OCI-LY1 (cell line): ENCODE measurements at regions not wholly inside any gene's neighbourhood (a gene's known extent, or its start where the extent isn't known, plus 50 kb on each side); places are given as distances from the start of the nearest gene placed in this dataset.

Experiments
- H2AFZ ChIP-seq: fragments of 200-600 bp; sonication (generic), shearing (Covaris generic); 2 replicates; pipeline ENCODE4 v1.6.0; 2014; ENCODE audit warnings: antibody characterized with exemption, mild to moderate bottlenecking, low read length
- H3F3A ChIP-seq: fragments of 200-600 bp; sonication (generic), shearing (Covaris generic); 2 replicates; pipeline ENCODE4 v1.6.0; 2014; ENCODE audit warnings: mild to moderate bottlenecking, antibody characterized with exemption, low read length, moderate library complexity; ENCODE audit not compliant: insufficient read depth
- H3K27ac ChIP-seq: fragments of 200-600 bp; sonication (generic); 2 replicates; pipeline ENCODE4 v1.5.1; 2014; ENCODE audit warnings: low read length, mixed run types, mild to moderate bottlenecking, low read depth; ENCODE audit not compliant: poor library complexity, severe bottlenecking
- H3K27me3 ChIP-seq: fragments of 200-600 bp; sonication (generic); 2 replicates; pipeline ENCODE4 v1.6.0; 2014; ENCODE audit warnings: antibody characterized with exemption, mild to moderate bottlenecking, low read length, moderate library complexity; ENCODE audit not compliant: insufficient read depth
- H3K36me3 ChIP-seq: fragments of 200-600 bp; sonication (generic); 2 replicates; pipeline ENCODE4 v1.6.1; 2014; ENCODE audit warnings: mild to moderate bottlenecking, antibody characterized with exemption, low read length, moderate library complexity, mixed read lengths; ENCODE audit not compliant: insufficient read depth
- H3K4me1 ChIP-seq: fragments of 200-600 bp; sonication (generic); 2 replicates; pipeline ENCODE4 v1.5.1; 2014; ENCODE audit warnings: mild to moderate bottlenecking, low read length, moderate library complexity; ENCODE audit not compliant: insufficient read depth, severe bottlenecking
- H3K4me2 ChIP-seq: fragments of 200-600 bp; sonication (generic), shearing (Covaris generic); 2 replicates; pipeline ENCODE4 v1.6.1; 2014; ENCODE audit warnings: low read length
- H3K4me3 ChIP-seq: fragments of 200-600 bp; sonication (generic); 2 replicates; pipeline ENCODE4 v1.5.1; 2014; ENCODE audit warnings: low read length, low read depth, mild to moderate bottlenecking, mixed read lengths; ENCODE audit not compliant: poor library complexity, severe bottlenecking
- H3K79me2 ChIP-seq: fragments of 200-600 bp; shearing (Covaris generic); 2 replicates; pipeline ENCODE4 v1.6.1; 2016; ENCODE audit warnings: mixed run types, low read length, mixed read lengths; ENCODE audit not compliant: insufficient read depth
- H3K9ac ChIP-seq: fragments of 200-600 bp; sonication (generic), shearing (Covaris generic); 2 replicates; pipeline ENCODE4 v1.6.1; 2014; ENCODE audit warnings: mild to moderate bottlenecking, low read length, mixed read lengths
- H3K9me2 ChIP-seq: fragments of 200-600 bp; sonication (generic), shearing (Covaris generic); 2 replicates; pipeline ENCODE4 v1.6.1; 2014; ENCODE audit warnings: low read depth, mild to moderate bottlenecking, low read length, mixed read lengths
- H3K9me3 ChIP-seq: fragments of 200-600 bp; shearing (Covaris generic); 2 replicates; pipeline ENCODE4 v1.6.1; 2014; ENCODE audit warnings: low read length, mixed read lengths
- H4K20me1 ChIP-seq: fragments of 200-600 bp; sonication (generic), shearing (Covaris generic); 2 replicates; pipeline ENCODE4 v1.6.0; 2016; ENCODE audit warnings: mild to moderate bottlenecking, low read length; ENCODE audit not compliant: insufficient read depth
- CTCF ChIP-seq: fragments of 200-600 bp; sonication (generic), shearing (Covaris generic); IDR thresholded peaks from 2 replicates; pipeline ENCODE4 v1.5.1; 2017; ENCODE audit warnings: mild to moderate bottlenecking, antibody characterized with exemption, low read length, moderate library complexity, mixed read lengths
- EZH2 ChIP-seq: fragments of 200-600 bp; sonication (generic), shearing (Covaris generic); IDR thresholded peaks from 2 replicates; pipeline ENCODE4 v1.8.0; 2017; ENCODE audit warnings: borderline replicate concordance, mixed run types, mild to moderate bottlenecking, antibody characterized with exemption, low read length, moderate library complexity, mixed read lengths

- no peaks in the 10 kb centered on the region for H3K9me2 ChIP-seq
- no peaks in the 10 kb centered on the region for H3K9me3 ChIP-seq
- no peak overlapping the region for H3K4me2 ChIP-seq
- no peaks in the 10 kb centered on the region for H3K4me1 ChIP-seq
- H3K27ac ChIP-seq, result no peak overlapping the region
- TF ChIP-seq EZH2 (no peak), CTCF (no peak)
- H3K9ac ChIP-seq, result no peak overlapping the region
- H2AFZ ChIP-seq, result no peak overlapping the region
- H3K79me2 ChIP-seq, result no peaks in the 10 kb centered on the region
- H3K4me3 ChIP-seq, result no peak overlapping the region
- H3K36me3 ChIP-seq, result no peaks in the 10 kb centered on the region
- no peaks in the 10 kb centered on the region for H3K27me3 ChIP-seq
- no peaks in the 10 kb centered on the region for H3F3A ChIP-seq
- no peaks in the 10 kb centered on the region for H4K20me1 ChIP-seq
Observed at GRCh38 chr11:109851780-109852390, 241.3 kb upstream of the ZC3H12C start.

GRCh38 chr11:109853156-109853776, 239.9 kb upstream of the ZC3H12C start:
- Histone ChIP-seq H3K9me3 (no peaks in the 10 kb centered on the region), H3K79me2 (no peaks in the 10 kb centered on the region), H3F3A (no peaks in the 10 kb centered on the region), H3K9me2 (no peaks in the 10 kb centered on the region), H2AFZ (no peak overlapping the region), H3K9ac (no peak overlapping the region), H3K4me3 (no peak overlapping the region), H3K27ac (no peak overlapping the region), H3K27me3 (no peaks in the 10 kb centered on the region), H3K4me2 (no peak overlapping the region), H3K36me3 (no peaks in the 10 kb centered on the region), H4K20me1 (no peaks in the 10 kb centered on the region), H3K4me1 (no peaks in the 10 kb centered on the region)
- no peak for TF ChIP-seq EZH2
- TF ChIP-seq CTCF, result peak; percentile 61

DNA sequence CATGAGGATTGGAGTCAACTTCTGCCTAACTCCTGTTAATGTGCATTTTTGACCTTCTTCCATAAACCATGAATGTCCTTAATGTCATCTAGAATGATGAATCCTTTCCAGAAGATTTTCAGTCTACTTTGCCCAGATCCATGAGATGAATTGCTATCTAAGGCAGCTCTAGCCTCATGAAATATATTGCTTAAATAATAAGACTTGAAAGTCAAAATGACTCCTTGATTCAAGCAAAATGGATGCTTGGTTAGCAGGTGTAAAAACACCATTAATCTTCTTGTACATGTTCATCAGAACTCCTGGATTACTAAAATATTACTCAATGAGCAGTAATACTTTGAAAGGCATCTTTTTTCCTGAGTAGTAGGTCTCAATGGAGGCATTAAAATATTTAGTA, 238.5 kb upstream of the ZC3H12C start:
- Histone ChIP-seq H3K27ac (no peak overlapping the region), H3K36me3 (no peaks in the 10 kb centered on the region), H3K79me2 (no peaks in the 10 kb centered on the region), H3K4me1 (no peaks in the 10 kb centered on the region), H3K9me3 (no peaks in the 10 kb centered on the region), H3K27me3 (no peaks in the 10 kb centered on the region), H2AFZ (no peak overlapping the region), H3K9ac (no peak overlapping the region), H4K20me1 (no peaks in the 10 kb centered on the region), H3K4me2 (no peak overlapping the region), H3K4me3 (no peak overlapping the region), H3K9me2 (no peaks in the 10 kb centered on the region), H3F3A (no peaks in the 10 kb centered on the region)
- no peak for TF ChIP-seq CTCF
- TF ChIP-seq EZH2, result no peak
